SK-N-SH (cell line): ENCODE measurements at regions not wholly inside any gene's neighbourhood (a gene's known extent, or its start where the extent isn't known, plus 50 kb on each side); places are given as distances from the start of the nearest gene placed in this dataset.

Experiments used
- CTCF ChIA-PET: fragments of 300-600, 350-600 bp; formaldehyde crosslinking; extraction: SDS; loops from one replicate; lab custom pipeline; 2021; lab: Yijun Ruan, JAX
- POLR2A ChIA-PET: fragments of 350-600 bp; sonication (Branson Sonifier 250); formaldehyde crosslinking; extraction: SDS; loops from one replicate; lab custom pipeline; 2020; ENCODE audit warnings: antibody characterized with exemption, inconsistent platforms; lab: Yijun Ruan, JAX
- DNase-seq: peaks from one replicate; pipeline ENCODE4 v3.0.0; 2012
- H2AFZ ChIP-seq: fragments of 200-600 bp; sonication (generic); 2 replicates; pipeline ENCODE4 v1.8.1; 2016; ENCODE audit warnings: antibody characterized with exemption, mild to moderate bottlenecking, low read depth
- H3F3A ChIP-seq: fragments of 200-600 bp; sonication (generic); replicated peaks from 2 replicates; pipeline ENCODE3; 2016; ENCODE audit warnings: antibody characterized with exemption, mild to moderate bottlenecking; ENCODE audit not compliant: insufficient read depth
- H3K27ac ChIP-seq, 2 experiments: fragments of 200-500 bp in 1 of 2; fragments of 200-600 bp in 1 of 2; sonication (Bioruptor generic) in 1 of 2; sonication (generic), shearing (Covaris generic) in 1 of 2; 2 replicates each; pipeline versions ENCODE4 v1.5.1 to v1.6.1; 2014 to 2016; ENCODE audit warnings: low read depth in 2 of 2, inconsistent platforms in 1 of 2, low read length in 1 of 2, mild to moderate bottlenecking in 1 of 2, mixed read lengths in 1 of 2
- H3K27me3 ChIP-seq: fragments of 200-600 bp; sonication (generic), shearing (Covaris generic); 2 replicates; pipeline ENCODE4 v1.6.1; 2016; ENCODE audit warnings: mixed run types; ENCODE audit not compliant: insufficient read depth
- H3K36me3 ChIP-seq, 2 experiments: fragments of 200-500 bp in 1 of 2; fragments of 200-600 bp in 1 of 2; sonication (Bioruptor generic) in 1 of 2; sonication (generic) in 1 of 2; replicated peaks in 1 of 2; 2 replicates each; pipeline versions ENCODE3 to v1.5.1; 2014 to 2016; ENCODE audit warnings: low read length in 1 of 2, mild to moderate bottlenecking in 1 of 2; ENCODE audit not compliant: insufficient read depth in 2 of 2, control insufficient read depth in 1 of 2
- H3K4me1 ChIP-seq, 2 experiments: fragments of 200-500 bp in 1 of 2; fragments of 200-600 bp in 1 of 2; sonication (Bioruptor generic) in 1 of 2; sonication (generic), shearing (Covaris generic) in 1 of 2; 2 replicates each; pipeline versions ENCODE4 v1.5.1 to v1.6.1; 2014 to 2016; ENCODE audit warnings: low read depth in 1 of 2, low read length in 1 of 2, mixed run types in 1 of 2; ENCODE audit not compliant: insufficient read depth in 2 of 2, control insufficient read depth in 1 of 2
- H3K4me2 ChIP-seq: fragments of 200-600 bp; sonication (generic), shearing (Covaris generic); 2 replicates; pipeline ENCODE4 v1.6.1; 2017; ENCODE audit warnings: mixed run types
- H3K4me3 ChIP-seq, 2 experiments: fragments of 200-500 bp in 1 of 2; fragments of 200-600 bp in 1 of 2; sonication (Bioruptor generic) in 1 of 2; sonication (generic), shearing (Covaris generic) in 1 of 2; 2 replicates each; pipeline versions ENCODE4 v1.5.1 to v1.8.1; 2014 to 2016; ENCODE audit warnings: low read depth in 2 of 2, inconsistent platforms in 1 of 2, low read length in 1 of 2, mild to moderate bottlenecking in 1 of 2, mixed read lengths in 1 of 2, moderate library complexity in 1 of 2
- H3K79me2 ChIP-seq: fragments of 200-600 bp; sonication (generic); 2 replicates; pipeline ENCODE4 v1.8.1; 2017; ENCODE audit warnings: mild to moderate bottlenecking; ENCODE audit not compliant: insufficient read depth
- H3K9ac ChIP-seq: fragments of 200-600 bp; sonication (generic); 2 replicates; pipeline ENCODE4 v1.6.1; 2017; ENCODE audit warnings: mixed run types
- H3K9me2 ChIP-seq: fragments of 200-600 bp; sonication (generic); 2 replicates; pipeline ENCODE4 v1.6.1; 2017; ENCODE audit warnings: mixed run types
- H3K9me3 ChIP-seq: fragments of 200-600 bp; sonication (generic); 2 replicates; pipeline ENCODE4 v1.6.1; 2017; ENCODE audit warnings: mixed run types, mild to moderate bottlenecking, moderate library complexity
- H4K20me1 ChIP-seq: fragments of 200-600 bp; sonication (generic); 2 replicates; pipeline ENCODE4 v1.6.1; 2017; ENCODE audit warnings: mild to moderate bottlenecking, mixed run types; ENCODE audit not compliant: insufficient read depth
- EZH2phosphoT487 ChIP-seq: fragments of 200-600 bp; sonication (generic); IDR thresholded peaks from 2 replicates; pipeline ENCODE4 v1.6.1; 2017; ENCODE audit warnings: low read depth, mixed run types, mild to moderate bottlenecking, antibody characterized with exemption, moderate library complexity, borderline replicate concordance
- FOSL2 ChIP-seq: IDR thresholded peaks from 2 replicates; pipeline ENCODE4 v1.4.0; 2012; ENCODE audit warnings: low read depth, mild to moderate bottlenecking, moderate library complexity, borderline replicate concordance
- FOXM1 ChIP-seq: IDR thresholded peaks from 2 replicates; pipeline ENCODE4 v1.4.0; 2012; ENCODE audit warnings: low read depth, mild to moderate bottlenecking
- GABPA ChIP-seq: IDR thresholded peaks from 2 replicates; pipeline ENCODE4 v1.4.0; 2012; ENCODE audit warnings: low read depth, mild to moderate bottlenecking
- MXI1 ChIP-seq: IDR thresholded peaks from 2 replicates; pipeline ENCODE4 v1.6.1; 2012; ENCODE audit warnings: mild to moderate bottlenecking, low read depth, low read length, improper control_type of control experiment
- NFIC ChIP-seq: IDR thresholded peaks from 2 replicates; pipeline ENCODE4 v1.4.0; 2012; ENCODE audit warnings: borderline replicate concordance
- NRF1 ChIP-seq: IDR thresholded peaks from 2 replicates; pipeline ENCODE4 v1.6.1; 2012; ENCODE audit warnings: low read depth, mild to moderate bottlenecking, low read length
- SIN3A ChIP-seq: IDR thresholded peaks from 2 replicates; pipeline ENCODE4 v1.6.1; 2012; ENCODE audit warnings: low read depth, mild to moderate bottlenecking, low read length, moderate library complexity, borderline replicate concordance
- TCF12 ChIP-seq: IDR thresholded peaks from 2 replicates; pipeline ENCODE4 v1.4.0; 2012
- YY1 ChIP-seq: IDR thresholded peaks from 2 replicates; pipeline ENCODE4 v1.4.0; 2012; ENCODE audit warnings: low read depth, mild to moderate bottlenecking
- ZBTB33 ChIP-seq: IDR thresholded peaks from 2 replicates; pipeline ENCODE4 v1.4.0; 2012; ENCODE audit warnings: low read depth, borderline replicate concordance
- WGBS: methylation state at CpG from one replicate; pipeline ENCODE4 v1.1.6; 2017; ENCODE audit warnings: low lambda C conversion rate; 5-methylcytosine and 5-hydroxymethylcytosine counted together
- TF ChIP-seq, protein P1 (sequence below): fragments of 150-350 bp; IDR thresholded peaks from 2 replicates; pipeline ENCODE4 v1.6.1; 2017; ENCODE audit warnings: antibody characterized with exemption, low read length, low read depth, borderline replicate concordance
- TF ChIP-seq, protein P2 (sequence below): fragments of 200-600 bp; sonication (generic); IDR thresholded peaks from 2 replicates; pipeline ENCODE4 v1.6.1; 2017; ENCODE audit warnings: antibody characterized with exemption, mild to moderate bottlenecking, moderate library complexity
- TF ChIP-seq, protein P3 (sequence below): IDR thresholded peaks from 2 replicates; pipeline ENCODE4; 2012

DNA sequence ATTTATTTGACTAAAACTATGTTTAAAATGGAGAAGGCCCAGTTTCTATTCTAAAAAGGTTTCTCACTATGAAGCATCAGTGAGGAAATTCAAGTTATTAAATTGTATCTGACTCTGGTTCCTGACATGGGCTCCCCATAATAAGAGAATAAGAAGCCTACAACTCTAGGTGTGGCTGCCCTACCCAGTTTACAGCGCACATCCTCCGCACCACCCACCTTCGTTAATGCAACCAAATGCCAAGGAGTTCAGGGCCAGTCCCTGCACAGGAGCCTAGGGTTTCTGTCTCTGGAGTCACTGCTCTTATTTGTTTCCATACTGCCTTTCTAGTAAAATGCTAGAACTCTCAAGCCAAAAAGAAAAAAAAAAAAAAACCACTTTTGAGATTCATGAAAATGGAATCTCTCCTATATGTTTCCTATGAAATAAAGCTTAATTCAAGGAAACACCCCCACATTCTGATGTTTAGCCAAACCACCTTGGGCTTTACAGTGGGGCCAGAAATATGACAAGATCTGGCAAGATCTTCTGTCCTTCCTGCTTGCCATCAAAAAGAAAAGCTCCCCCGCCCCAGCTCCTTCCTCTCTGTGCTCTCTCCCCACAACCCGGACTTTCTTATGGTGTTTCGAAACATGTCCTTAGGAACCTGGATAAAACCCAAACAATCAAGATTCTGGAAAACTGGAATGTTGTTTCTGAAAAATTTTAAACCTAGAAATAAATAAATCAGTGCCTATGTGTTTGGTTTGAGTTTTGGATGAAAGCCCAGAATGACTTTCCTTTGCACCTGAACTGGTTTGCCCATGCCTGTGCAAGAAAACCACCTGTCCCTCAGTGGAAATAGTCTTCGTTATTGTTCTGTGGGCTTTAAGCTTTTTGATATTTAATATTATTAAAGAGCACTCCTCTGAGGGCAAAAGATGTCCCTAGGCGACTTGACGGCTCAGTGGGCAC, 136.7 kb downstream of the SP3 start:
- Histone ChIP-seq H3K9me2 (no peaks in the 10 kb centered on the region), H3K36me3 (no peaks in the 10 kb centered on the region), H3K4me2 (no peak overlapping the region), H3K9ac (no peak overlapping the region), H3K9me3 (no peaks in the 10 kb centered on the region), H4K20me1 (no peaks in the 10 kb centered on the region), H3F3A (no peaks in the 10 kb centered on the region), H3K27me3 (no peaks in the 10 kb centered on the region; the same call in 1 of the 2 replicates), H3K27ac (no peak overlapping the region), H3K4me3 (no peak overlapping the region)
- 79% methylated on average over 9 of the region's 9 CpGs for WGBS
- CTCF ChIA-PET: no interaction called here
- DNase-seq: no peak
- TF ChIP-seq FOXM1 (no peak), EZH2phosphoT487 (no peak), MXI1 (no peak), GABPA (no peak), TCF12 (no peak), YY1 (no peak), FOSL2 (no peak), SIN3A (no peak), NFIC (no peak), ZBTB33 (no peak), NRF1 (no peak)
- TF ChIP-seq, protein P1, sequence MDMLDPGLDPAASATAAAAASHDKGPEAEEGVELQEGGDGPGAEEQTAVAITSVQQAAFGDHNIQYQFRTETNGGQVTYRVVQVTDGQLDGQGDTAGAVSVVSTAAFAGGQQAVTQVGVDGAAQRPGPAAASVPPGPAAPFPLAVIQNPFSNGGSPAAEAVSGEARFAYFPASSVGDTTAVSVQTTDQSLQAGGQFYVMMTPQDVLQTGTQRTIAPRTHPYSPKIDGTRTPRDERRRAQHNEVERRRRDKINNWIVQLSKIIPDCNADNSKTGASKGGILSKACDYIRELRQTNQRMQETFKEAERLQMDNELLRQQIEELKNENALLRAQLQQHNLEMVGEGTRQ: no peak
- TF ChIP-seq, protein P2, sequence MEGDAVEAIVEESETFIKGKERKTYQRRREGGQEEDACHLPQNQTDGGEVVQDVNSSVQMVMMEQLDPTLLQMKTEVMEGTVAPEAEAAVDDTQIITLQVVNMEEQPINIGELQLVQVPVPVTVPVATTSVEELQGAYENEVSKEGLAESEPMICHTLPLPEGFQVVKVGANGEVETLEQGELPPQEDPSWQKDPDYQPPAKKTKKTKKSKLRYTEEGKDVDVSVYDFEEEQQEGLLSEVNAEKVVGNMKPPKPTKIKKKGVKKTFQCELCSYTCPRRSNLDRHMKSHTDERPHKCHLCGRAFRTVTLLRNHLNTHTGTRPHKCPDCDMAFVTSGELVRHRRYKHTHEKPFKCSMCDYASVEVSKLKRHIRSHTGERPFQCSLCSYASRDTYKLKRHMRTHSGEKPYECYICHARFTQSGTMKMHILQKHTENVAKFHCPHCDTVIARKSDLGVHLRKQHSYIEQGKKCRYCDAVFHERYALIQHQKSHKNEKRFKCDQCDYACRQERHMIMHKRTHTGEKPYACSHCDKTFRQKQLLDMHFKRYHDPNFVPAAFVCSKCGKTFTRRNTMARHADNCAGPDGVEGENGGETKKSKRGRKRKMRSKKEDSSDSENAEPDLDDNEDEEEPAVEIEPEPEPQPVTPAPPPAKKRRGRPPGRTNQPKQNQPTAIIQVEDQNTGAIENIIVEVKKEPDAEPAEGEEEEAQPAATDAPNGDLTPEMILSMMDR: no peak
- TF ChIP-seq, protein P3, sequence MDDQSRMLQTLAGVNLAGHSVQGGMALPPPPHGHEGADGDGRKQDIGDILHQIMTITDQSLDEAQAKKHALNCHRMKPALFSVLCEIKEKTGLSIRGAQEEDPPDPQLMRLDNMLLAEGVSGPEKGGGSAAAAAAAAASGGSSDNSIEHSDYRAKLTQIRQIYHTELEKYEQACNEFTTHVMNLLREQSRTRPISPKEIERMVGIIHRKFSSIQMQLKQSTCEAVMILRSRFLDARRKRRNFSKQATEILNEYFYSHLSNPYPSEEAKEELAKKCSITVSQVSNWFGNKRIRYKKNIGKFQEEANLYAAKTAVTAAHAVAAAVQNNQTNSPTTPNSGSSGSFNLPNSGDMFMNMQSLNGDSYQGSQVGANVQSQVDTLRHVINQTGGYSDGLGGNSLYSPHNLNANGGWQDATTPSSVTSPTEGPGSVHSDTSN: no peak
- TF ChIP-seq, all 33 proteins: peak for 0
- no peaks in the 10 kb centered on the region for H3K79me2 ChIP-seq
- H2AFZ ChIP-seq: no peak overlapping the region
- POLR2A ChIA-PET: no interaction called here
- H3K4me1 ChIP-seq: peaks cover 0 to 10% of the 10 kb centered on the region in 2 experiments; a peak in 1 of 4 replicates
